Activated CD8-positive, alpha-beta memory T cell treated with anti-CD3 and anti-CD28 coated beads, Interleukin-2, amount 50 U/mL, for 1 hour (primary cell): ENCODE measurements at regions not wholly inside any gene's neighbourhood (a gene's known extent, or its start where the extent isn't known, plus 50 kb on each side); places are given as distances from the start of the nearest gene placed in this dataset.

Experiments used
- DNase-seq: peaks from one replicate; pipeline ENCODE4 v3.0.0-alpha.2; 2020; ENCODE audit errors: extremely low read depth

DNA sequence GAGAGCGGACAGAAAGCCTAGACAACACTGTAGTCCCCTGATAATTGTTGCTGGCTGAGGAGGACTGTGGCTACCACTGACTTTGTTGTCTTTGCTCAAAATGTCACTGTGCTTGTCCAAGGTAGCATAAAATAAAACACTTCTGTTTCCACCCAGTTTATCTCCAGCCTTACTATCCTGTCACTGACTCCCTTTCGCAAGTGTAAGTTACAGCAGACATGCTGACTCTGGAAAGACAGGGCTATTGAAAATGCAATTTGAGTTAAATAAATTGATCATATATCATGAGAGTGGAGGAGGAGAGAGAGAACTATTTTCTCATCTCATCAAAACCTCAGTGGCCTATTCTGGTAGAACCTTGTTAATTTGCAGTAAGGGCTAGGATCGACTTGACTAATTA, 138.0 kb upstream of the KIRREL3 start:
- no peak for DNase-seq

DNA sequence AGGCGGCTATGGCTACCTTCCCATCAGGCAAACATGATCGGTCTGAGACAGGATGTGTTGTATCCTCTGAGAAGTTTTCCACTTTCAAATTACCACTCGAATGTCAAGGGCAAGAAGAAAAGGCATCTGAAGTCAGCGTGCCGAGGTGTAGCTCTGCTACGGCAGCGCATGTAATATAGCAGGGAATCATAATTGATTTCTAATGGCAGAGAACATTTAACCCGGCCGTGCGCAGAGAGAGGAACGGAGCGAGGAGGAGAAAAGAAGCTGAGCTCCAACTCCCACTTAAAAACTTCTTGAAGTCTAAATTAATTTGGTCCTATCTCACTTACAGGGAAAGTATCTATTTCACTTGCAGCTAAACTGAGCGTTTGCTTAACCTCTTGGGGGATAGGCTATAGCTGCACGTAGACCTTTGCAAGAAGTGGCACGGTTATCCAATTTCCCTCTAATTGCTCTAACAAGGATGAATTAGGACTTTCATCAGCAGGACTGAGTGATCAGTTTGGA, 137.3 kb upstream of the KIRREL3 start:
- no peak for DNase-seq

DNA sequence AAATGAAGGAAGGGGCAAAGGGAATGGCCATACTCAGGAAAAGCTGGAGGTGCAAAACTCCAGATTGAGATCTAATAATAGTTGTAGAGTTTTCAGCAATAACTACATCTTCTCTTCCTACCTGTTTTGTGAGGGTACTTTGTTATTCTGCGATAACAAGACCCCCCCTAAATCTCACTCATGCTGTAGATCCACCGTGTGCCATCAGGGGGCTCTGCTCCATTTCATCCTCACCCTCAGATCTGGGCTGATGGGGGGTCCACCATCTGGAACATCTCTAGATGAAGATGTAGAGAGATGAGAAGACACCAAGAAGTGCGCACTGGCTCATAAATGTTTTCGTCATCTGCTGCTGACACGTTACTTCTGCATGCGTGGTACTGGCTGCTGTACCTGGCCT, 135.9 kb upstream of the KIRREL3 start:
- DNase-seq, result no peak

DNA sequence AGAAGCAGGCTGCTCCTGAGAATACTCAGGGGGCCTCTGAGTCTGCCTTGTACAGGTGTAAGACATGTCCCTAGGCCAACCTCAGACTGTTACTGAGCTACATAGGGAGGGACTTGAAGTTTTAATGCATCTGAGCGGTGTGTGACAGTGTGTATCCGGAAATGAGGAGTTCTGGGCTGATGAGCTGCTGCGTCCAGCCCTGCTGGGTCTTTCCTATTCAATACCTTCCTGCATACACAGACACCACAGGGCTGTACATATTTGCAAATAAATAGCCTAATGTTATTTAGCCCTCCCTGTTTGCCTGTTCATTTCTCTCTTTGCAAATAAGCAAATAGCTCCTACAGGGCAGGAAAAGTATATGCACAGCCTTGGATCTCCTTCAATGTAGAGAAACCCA, 134.7 kb upstream of the KIRREL3 start:
- DNase-seq, result no peak

DNA sequence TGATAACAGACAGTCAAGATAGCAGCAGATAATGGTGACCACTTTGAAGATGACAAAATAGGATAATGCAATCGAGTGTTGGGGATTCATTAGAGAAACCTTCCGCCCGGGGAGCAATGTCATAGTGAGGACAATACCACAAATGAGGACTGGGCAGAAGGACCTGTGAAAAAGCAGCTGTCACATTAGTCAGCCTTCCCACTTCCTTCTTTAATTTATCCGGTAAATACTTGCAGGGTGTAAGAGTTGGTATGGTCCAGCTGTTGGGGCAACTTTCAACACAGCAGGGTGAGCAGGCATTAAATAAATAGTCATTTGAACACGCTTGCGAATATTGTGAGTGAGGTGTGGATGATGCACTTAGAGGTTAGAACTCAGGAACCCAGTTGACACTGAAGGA, 132.5 kb upstream of the KIRREL3 start:
- no peak for DNase-seq

DNA sequence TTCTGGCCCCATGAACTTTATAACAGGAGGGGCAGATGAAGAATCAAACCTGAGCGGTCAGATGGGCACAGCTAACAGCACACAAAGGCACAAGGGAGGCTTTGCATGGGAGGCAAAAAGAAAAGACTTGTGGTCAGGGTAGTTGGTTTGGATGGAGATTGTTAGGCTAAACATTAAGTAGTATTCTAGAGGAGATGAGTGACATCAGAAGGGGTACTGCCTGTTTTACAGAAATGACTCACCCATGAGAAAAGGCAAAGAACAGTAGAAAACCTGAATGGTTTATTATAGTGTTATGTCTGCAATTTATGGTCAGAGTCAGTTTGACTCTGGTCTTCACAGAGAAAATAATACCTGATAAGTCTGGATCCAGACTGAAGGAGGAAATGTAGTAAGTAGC, 129.8 kb upstream of the KIRREL3 start:
- DNase-seq, result no peak

DNA sequence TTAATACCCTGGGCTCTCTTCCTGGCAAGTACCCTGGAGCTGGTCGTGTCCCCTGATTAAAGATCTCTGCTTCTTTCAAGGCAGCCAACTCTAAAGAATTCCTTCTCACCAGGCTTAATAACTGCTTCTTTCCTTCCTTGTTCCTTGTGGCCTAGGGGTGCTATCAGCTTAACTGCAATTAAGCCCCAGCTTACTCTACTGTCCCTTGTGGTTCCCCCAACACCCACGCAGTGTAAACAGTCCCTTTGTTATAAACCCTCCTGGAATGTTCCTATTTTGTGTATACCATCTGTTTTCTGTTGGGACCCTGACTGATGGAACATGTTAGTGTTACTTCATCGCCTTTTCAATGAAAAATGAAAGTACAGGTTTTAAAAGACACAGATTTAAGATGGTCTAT, 126.4 kb upstream of the KIRREL3 start:
- DNase-seq, result no peak

DNA sequence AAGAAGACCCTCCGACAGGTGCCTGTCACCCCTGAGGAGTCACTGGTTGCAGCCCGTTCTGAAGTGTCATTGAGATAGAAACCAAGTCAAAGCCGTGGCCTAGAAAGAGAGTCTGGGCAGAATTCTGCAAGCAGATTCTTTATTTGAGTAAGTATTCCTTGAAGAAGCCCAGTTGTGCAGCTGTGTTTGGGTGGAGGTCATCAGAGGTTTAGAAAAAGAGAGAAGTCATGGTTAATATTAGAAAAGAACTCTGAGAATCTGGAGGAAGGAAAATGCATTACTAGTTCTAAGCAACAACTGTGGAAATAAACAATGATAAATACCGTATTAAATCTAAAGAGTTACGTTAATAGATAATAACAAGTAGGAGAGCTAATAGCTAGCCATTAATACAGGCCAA, 118.8 kb upstream of the KIRREL3 start:
- DNase-seq, result no peak

DNA sequence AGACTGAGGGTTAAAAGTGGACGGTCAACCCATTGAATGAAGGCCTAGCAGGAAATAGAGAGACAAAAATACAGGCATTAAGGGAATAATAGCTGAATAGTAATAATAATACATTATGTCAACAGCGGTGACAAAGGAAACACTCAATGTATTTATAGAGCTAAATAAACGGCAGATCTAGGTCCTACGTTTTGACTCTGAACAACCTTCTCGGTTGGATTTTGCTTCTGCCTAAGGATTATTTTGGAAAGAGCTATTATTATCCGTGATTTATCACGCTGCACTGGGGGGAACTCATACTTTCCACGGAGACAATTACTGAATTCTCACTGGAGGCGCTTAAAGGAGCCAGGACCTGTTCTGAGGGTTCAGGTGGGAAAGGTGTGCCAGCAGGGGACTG, 118.2 kb upstream of the KIRREL3 start:
- no peak for DNase-seq

DNA sequence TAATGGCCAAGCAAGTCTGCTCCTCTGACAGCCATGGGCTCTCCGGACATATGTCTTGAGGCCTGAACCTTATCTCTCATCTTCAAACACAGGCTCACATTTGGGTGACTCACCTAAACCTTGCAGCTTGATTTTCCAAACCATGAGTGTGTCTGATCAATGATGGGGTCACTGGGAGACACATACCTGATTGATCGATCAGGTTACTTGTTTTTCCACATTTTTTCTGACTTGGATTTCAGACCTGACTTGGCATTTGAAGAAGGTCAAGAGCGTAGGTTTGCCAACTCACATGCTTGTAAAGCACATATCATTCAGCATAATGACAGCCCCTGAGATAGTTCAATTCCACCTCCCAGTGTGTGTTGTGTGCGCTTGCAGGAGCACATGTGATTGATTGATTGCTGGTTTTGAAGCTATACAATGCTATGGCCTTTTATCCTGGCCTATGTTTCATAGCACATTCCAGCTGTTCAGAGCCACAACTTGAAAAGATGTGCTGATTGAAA, 116.7 kb upstream of the KIRREL3 start:
- no peak for DNase-seq

DNA sequence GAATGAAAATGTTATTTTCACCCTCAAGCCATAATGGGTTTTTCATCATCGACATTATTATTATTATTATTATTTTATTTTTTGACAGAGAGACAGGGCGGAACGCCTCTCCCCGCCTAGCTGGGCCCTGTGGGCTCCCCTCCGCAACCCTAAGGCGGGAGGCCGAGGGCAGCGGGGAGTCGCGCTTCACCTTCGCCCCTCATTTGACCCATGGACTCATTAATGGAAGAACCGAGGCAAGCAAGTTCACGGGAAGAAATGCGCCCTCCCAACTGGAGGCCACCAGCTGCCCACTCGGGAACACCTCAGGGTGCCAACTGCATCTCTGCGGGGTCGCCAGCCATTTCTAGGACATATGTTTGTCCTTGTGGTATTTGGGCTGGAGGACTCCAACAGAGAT, 115.3 kb upstream of the KIRREL3 start:
- no peak for DNase-seq

DNA sequence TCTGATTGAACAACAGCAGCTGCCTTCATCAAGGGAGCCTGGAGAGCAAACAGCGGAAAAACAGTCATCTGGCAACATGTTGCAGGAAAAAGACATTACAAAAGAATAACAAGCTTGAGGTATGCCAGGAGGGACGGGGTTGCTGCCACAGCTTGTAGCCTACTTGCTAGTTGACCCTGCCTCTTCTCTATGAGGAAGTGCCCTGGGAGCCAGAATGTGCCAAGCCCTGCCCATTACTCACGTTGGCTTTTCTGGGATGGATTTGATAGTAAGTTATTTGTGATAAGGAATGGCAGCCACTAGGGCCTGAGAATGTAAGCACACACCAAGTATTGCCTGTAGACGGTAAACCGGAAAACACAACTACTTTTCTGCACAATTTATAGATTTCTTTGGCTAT, 113.5 kb upstream of the KIRREL3 start:
- DNase-seq, result no peak

DNA sequence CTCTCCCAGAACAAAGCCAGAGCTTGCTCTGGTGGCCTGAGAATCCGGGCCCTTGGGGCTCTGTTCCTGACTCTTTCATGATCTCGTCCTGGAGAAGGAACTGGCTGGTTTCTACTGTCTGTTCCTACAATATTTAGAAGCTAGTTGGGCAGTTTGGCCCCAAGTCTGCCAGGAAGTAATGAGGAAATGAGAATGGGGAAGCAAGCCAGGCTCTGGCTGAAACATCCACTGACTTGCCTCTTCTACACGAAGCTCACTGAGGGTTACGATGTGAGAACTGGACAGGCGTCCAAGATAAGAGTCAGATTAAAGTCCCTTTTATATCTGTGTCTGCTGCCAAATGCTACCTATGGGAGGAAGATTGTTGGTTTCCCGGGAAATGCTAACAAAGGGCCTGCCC, 110.0 kb upstream of the KIRREL3 start:
- DNase-seq, result no peak

DNA sequence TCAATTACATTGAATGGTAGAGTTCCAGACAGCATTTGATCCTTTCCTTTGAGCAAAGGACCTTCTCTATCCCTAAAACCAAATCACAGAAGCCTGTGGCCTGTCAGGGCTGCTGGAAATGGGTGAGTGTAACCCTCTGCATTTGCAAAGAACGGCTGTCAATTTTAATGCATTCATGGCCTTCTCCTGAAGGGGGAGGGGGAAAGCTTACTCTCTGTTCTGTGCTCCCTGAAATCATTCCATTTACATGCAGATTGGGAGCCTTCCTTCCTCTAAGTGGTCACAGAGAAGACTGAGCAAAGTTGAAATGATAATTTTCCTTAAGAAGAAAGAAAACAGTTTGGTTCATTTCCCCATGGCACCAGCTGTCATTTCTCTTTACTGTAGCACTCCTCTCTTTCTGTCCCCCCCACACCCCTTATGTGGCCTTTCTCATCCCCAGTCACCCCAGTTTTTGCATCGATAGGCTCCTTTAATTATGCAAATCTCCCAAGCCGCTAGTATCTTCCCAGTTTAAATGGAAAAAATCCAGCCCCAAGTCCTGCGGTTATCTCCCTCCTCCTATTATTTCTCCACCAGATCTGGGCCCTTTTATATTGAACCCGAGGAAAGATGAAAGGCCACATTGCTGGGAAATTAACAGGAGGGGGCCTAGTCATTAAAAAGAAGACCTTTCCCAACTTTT, 109.4 kb upstream of the KIRREL3 start:
- DNase-seq, result no peak

DNA sequence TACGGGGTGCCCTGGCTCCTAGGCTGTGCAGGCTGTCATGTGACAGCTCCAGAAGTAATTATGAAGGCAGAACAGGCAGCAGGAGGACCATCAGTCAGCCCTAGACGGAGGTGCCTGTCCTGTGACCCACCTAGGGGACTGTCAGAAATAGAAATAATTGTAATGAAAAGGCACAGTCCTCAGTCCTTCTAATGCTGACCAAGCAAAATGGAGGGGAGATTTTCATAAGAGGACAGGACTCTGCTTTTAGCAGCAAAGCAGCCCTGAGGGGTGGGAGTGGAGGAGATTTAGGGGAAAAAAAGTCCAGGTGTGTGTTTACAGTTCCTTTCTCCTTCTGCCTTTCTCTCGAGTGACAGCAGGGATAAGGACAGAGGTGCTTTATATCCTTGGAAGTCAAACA, 108.3 kb upstream of the KIRREL3 start:
- no peak for DNase-seq

DNA sequence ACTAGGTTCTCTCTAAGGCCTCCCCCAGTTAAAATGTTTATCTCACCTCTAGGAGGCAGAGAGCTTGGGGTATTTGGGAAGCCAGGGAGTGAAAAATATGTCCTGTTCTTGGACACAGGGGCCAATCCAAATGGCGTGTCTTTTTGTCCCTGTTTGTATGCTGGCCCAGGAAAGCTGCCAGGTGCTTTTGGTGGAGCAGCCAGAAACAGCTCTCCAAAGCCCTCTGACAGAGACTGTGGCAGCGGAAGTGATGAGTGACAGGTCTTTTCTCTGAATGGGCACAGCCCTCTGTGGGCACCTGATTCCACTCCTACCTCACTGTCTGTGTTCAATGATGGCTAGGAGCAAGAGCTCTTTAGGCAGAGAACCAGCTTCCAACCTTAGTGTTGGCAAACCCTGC, 106.4 kb upstream of the KIRREL3 start:
- no peak for DNase-seq

DNA sequence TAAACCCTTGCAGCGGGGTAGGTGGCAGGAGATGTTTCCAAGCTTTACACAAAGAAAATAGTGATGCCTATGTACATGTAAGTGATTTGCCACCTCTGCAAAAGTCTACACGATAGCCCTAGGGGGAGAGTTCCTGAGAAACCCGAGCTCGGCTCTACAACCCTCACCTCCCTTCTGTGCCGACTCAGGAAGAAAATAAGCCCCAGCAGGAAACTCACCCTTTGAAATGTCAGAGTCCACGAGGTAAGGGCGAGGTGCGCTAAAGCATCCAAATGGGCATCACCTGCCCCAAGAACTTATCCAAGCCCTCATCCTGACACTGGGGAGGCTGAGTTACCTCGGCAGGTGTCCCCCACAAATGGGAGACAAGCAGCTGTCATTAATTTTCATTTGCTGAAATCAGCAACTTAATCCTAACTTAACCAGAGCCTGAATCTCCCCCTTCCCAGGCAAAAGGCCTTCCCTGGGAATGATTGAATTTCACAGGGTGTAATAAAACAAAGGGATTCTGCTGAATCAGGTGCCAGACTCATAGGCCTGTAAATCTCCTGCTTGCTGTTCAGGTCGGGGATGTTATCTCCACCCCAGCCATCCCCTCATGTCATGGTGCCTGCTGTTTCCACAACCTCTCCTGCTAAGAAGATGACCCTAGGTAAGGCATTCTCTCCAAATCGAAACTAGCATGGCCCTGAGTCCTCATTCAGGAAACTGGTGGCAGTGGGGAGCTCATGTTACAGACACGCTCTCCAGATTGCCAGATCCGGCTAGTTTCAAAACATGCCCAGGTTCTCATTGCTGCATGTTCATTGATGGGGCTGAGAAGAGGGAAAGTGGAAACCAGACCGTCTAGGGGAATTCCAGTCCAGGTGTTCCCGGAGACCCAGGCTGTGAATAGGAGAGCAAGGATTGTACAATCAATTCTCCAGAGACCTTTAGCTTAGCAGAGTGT, 105.3 kb upstream of the KIRREL3 start:
- no peak for DNase-seq

DNA sequence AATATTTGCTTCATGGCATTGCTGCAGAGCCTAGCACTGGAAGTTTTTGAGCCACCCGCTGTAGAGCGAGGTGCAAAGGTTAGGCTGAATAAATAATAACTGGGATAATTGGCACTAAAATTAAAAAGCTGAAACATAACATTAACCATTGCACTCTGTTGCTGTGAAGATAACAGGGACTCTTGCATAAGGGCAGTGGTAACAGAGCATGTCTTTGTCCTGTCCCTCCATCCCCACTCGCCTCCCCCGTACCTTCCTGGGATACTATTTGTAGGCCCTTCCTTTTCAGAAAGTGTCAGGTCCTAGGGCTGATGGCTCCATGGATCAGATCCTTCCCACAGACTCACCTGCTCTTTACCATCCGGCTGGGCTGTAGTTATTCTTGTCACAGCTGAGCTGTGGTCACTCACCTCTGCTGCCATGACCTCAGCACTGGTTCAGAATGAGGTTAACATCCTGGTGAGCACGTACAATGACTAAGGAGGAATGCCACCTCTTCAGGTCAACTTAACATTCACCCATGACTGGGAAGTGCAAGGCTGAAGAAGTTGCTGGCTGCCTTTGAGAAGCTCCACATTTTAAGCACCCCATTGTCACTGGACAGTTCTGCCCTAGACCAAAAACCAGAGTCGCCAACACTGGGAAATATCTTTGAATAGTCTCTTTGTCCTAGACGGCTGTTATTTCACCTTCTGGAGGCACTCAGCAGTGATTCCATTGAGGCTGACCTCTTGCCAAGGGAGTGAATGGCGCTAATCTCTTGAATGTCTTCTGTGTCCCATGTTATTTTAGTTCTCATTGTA, 103.2 kb upstream of the KIRREL3 start:
- DNase-seq, result no peak

DNA sequence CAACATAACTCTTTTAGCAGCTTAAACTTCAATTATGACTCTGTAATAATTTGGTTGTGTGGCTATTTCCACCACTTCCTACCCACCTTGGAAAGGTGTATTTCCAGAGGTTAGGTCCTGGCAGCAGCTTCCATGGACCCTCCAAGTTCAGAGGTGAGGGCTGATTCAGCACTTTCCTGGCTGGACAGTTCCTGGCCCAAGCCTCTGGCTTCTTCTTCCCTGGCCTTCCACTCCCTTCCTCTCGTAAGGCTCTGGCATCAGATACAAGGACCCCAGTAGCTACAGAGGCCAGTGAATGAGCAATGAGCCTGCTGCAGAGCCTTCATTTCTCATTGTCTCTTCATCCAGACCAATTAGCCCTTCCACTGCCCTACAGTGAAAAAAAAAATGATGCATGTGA, 98.1 kb upstream of the KIRREL3 start:
- no peak for DNase-seq

DNA sequence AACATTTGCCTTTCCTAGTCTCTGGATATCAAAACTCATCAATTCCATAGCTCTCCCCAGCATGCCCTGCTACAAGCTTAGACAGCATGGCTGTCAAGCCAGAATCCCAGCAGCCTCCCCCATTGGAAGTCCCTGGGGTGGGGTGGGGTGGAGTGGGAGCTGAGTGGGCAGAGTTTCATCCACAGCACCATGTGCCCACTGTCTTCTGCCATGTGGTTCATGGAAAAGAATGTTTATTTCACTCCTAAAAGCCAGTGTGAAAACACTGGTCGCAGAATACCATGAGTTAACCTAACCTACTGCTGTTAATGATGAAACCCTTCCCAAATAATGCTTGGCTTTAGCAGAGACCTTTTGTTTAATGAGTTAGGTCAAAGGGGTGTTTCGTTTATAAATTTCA, 80.2 kb upstream of the KIRREL3 start:
- no peak for DNase-seq

DNA sequence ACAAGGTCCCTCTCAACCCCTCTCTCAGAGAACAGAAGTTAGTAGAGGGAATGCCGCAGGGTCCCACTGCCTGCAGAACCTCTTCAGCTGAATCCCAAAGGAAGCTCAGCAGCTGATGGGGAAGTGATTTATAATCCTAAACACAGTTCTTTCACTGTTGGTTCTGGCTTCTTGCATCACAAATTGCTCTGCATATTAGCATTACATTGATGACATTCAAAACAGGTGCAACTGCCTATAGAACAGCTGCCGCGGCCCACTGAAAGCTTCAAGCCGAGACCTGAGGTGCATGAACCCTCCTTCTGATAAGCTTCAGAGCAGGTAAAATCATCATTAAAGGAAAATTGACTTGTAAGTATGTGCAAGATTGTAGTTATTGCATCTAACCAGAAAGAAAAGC, 75.2 kb upstream of the KIRREL3 start:
- DNase-seq, result no peak

DNA sequence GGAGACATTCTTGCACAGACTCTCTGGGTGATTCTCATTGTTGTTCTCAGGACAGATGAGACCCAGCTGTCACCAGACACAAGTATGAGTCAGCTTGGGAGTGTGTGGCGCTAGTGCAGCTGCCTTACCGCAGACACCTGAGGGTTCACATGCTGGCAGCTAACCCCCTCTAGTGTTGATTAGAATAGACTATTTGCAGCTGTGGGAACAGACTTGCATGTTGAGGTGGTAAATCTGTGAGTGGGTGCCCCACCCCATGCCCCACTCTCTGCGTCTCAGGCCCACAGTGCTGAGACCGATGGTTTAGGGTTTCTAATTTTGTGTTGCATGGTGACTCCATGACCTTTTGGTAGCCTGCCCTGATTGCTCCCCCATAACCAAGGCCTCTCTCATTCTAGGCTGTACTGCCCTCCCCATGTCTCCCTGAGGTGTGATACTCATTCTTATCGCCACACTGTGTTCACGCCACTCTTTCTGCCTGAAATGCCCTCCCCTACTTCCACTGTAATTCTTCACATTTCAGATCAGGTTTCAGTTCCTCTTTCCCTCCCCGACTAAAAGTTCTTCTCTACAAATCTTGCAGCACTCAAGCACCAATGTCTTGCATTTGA, 73.7 kb upstream of the KIRREL3 start:
- no peak for DNase-seq
